ENCODE measurements at regions not wholly inside any gene's neighbourhood (a gene's known extent, or its start where the extent isn't known, plus 50 kb on each side); places are given as distances from the start of the nearest gene placed in this dataset.

DNA sequence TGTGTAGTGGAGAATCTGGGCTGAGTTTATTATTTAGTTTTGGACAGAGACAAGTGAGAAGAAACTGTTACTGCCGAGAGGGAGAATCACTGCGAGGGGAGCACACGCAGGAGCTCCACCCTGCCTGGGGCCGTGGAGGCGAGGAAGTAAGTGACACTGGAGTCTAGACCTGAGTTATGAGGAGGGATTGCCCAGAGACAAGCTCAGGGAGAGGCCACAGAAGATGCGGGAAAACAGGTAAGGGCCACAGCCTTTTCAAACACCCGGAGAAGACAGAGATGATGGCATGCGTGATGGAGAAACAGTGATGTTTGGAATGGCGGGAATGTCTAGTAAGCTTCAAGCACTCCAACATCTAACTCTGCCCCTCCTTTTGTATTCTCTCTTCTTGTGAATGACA, 84.1 kb downstream of the TNFSF11 start:
- Histone ChIP-seq H3K9ac (ENCODE audit: low read depth, low read length) (no peak overlapping the region), H3K4me3 (ENCODE audit: low read length) (no peak overlapping the region), H3K9me3 (ENCODE audit: insufficient read depth, low read depth, low read length) (no peaks in the 10 kb centered on the region), H3K27ac (ENCODE audit: low read depth, low read length) (no peak overlapping the region), H3K36me3 (ENCODE audit: insufficient read depth, low read length) (no peaks in the 10 kb centered on the region), H3K27me3 (ENCODE audit: insufficient read depth, low read length) (no peaks in the 10 kb centered on the region), H3K4me1 (ENCODE audit: insufficient read depth, low read length) (peaks cover 19% of the 10 kb centered on the region)
- 95% methylated on average over 9 of the region's 9 CpGs for WGBS

DNA sequence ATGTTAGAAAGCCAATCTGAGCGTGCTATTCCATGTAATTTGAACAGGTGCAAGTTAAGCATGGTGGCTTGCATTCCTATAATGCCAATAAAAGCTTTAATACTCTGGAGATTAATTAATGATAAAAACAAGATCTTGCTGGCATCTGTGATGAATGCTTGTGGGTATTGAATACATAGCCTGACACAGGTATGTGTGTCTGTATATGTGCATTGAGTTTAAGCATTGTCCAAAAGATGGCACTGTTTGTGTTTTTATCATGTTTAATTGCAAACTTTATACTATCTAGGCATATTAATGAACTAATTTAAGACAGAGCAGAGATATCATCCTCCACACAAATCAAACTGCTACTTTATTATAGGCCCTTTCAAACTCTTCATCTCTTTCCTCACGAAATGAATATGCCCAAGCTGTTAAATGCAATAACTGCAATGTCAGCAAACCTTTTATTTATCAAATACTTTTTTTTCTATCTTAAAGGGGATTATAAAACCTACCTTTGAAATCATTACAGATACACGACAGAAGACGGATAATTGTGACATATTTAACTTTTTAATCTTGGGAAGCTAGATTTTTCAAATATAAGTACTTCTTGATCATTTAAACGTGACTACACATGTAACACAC, 86.5 kb downstream of the TNFSF11 start:
- no peaks in the 10 kb centered on the region for H3K9me3 ChIP-seq (ENCODE audit: insufficient read depth, low read depth, low read length)
- 84% methylated on average over 2 of the region's 5 CpGs for WGBS
- no peaks in the 10 kb centered on the region for H3K36me3 ChIP-seq (ENCODE audit: insufficient read depth, low read length)
- H3K27me3 ChIP-seq (ENCODE audit: insufficient read depth, low read length) = no peaks in the 10 kb centered on the region
- peaks cover 17% of the 10 kb centered on the region for H3K4me1 ChIP-seq (ENCODE audit: insufficient read depth, low read length)
- H3K9ac ChIP-seq (ENCODE audit: low read depth, low read length) = no peak overlapping the region
- H3K27ac ChIP-seq (ENCODE audit: low read depth, low read length) = no peak overlapping the region
- H3K4me3 ChIP-seq (ENCODE audit: low read length) = no peak overlapping the region

DNA sequence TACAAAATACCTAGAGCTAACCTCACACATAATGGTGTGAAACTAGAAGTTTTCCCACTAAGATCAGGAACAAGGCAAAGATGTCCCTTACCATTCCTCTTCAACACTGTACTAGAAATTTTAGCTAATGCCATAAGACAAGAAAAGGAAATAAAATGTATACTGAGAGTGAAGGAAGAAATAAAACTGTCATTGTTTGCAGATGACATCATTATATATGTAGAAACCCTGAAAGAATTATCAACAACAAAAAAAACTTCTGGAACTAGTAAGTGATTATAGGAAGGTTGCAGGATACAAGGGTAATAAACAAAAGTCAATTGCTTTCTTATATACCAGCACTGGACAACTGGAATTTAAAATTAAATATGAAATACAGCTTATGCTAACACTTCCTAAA, 93.7 kb downstream of the TNFSF11 start:
- Histone ChIP-seq H3K27ac (ENCODE audit: low read depth, low read length) (no peak overlapping the region), H3K27me3 (ENCODE audit: insufficient read depth, low read length) (no peaks in the 10 kb centered on the region), H3K4me1 (ENCODE audit: insufficient read depth, low read length) (no peaks in the 10 kb centered on the region), H3K36me3 (ENCODE audit: insufficient read depth, low read length) (no peaks in the 10 kb centered on the region), H3K9me3 (ENCODE audit: insufficient read depth, low read depth, low read length) (no peaks in the 10 kb centered on the region; the same call in 1 of the 2 replicates), H3K9ac (ENCODE audit: low read depth, low read length) (no peak overlapping the region), H3K4me3 (ENCODE audit: low read length) (no peak overlapping the region)

DNA sequence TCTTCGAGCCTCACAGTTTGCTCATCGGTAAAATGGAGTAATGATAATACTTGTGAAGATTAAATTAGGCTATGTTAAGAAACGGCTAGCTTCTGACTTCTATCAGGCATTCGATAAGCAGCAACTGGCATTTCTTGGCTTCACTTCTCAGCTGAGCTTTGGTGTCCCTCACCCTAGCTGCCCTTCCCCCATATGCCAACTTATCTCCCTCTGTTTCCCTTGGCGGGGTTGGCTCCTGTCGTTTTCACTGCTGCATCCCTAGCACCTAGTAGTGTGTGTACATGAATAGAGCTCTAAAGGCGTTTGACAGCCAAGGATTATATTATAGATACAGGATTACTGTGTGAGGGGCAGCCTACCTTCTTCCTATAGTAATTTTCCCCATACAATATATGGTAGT, 97.5 kb downstream of the TNFSF11 start:
- Histone ChIP-seq H3K9ac (ENCODE audit: low read depth, low read length) (no peak overlapping the region), H3K36me3 (ENCODE audit: insufficient read depth, low read length) (no peaks in the 10 kb centered on the region), H3K9me3 (ENCODE audit: insufficient read depth, low read depth, low read length) (no peaks in the 10 kb centered on the region; the same call in 1 of the 2 replicates), H3K4me1 (ENCODE audit: insufficient read depth, low read length) (no peaks in the 10 kb centered on the region), H3K27me3 (ENCODE audit: insufficient read depth, low read length) (no peaks in the 10 kb centered on the region), H3K27ac (ENCODE audit: low read depth, low read length) (no peak overlapping the region), H3K4me3 (ENCODE audit: low read length) (no peak overlapping the region)
- 91% methylated on average over 5 of the region's 7 CpGs for WGBS

DNA sequence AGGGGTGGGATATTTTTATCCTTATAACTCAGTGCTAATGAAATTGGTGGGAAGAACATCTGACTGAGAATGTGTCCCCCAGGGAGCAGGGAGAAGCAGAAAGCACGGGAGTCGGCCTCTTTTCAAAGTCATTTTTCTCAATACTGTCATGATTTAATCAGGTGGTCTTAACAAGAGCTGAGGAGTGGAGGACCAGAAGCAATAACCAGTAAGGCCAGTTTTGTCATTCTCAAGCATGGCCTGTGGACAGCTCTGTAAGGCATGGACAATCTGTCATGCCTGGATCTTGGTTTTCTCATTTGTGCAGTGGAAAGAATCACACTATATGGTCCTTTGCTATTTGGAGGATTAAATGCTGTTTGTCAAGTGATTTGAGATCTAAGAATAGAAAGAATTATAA, 99.7 kb downstream of the TNFSF11 start:
- 82% methylated on average over 2 of the region's 2 CpGs for WGBS

DNA sequence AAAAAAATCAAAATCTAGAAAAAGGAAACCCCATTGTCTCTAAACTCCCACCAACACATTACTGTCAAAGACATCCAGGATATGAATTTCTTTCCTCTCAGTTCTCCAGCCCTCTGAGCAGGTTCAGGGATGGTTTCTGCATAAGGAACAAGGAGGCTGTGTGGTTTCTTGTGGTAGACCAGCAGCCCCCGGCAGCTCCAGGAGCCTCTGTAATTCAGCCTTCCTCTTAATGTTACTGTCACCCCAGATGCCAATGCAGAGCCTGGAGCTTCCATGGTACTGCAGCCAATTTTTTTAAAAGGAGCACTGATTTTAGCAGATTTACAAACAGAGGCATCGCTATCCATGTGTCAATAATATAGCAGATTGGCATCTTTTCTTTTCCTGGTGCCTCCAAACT, 100.6 kb upstream of the FAM216B start:
- no peaks in the 10 kb centered on the region for H3K36me3 ChIP-seq (ENCODE audit: insufficient read depth, low read length)
- no peak overlapping the region for H3K9ac ChIP-seq (ENCODE audit: low read depth, low read length)
- WGBS = 42% methylated on average over 2 of the region's 2 CpGs
- H3K4me3 ChIP-seq (ENCODE audit: low read length) = no peak overlapping the region
- no peak overlapping the region for H3K27ac ChIP-seq (ENCODE audit: low read depth, low read length)
- peaks cover 11% of the 10 kb centered on the region for H3K4me1 ChIP-seq (ENCODE audit: insufficient read depth, low read length)
- H3K9me3 ChIP-seq (ENCODE audit: insufficient read depth, low read depth, low read length) = no peaks in the 10 kb centered on the region
- H3K27me3 ChIP-seq (ENCODE audit: insufficient read depth, low read length) = no peaks in the 10 kb centered on the region

More for the DNA sequence above, 99.7 kb downstream of the TNFSF11 start:
- Histone ChIP-seq H3K27me3 (ENCODE audit: insufficient read depth, low read length) (no peaks in the 10 kb centered on the region), H3K9ac (ENCODE audit: low read depth, low read length) (no peak overlapping the region), H3K27ac (ENCODE audit: low read depth, low read length) (no peak overlapping the region), H3K36me3 (ENCODE audit: insufficient read depth, low read length) (no peaks in the 10 kb centered on the region), H3K4me1 (ENCODE audit: insufficient read depth, low read length) (peaks cover 11% of the 10 kb centered on the region), H3K4me3 (ENCODE audit: low read length) (no peak overlapping the region), H3K9me3 (ENCODE audit: insufficient read depth, low read depth, low read length) (no peaks in the 10 kb centered on the region)

DNA sequence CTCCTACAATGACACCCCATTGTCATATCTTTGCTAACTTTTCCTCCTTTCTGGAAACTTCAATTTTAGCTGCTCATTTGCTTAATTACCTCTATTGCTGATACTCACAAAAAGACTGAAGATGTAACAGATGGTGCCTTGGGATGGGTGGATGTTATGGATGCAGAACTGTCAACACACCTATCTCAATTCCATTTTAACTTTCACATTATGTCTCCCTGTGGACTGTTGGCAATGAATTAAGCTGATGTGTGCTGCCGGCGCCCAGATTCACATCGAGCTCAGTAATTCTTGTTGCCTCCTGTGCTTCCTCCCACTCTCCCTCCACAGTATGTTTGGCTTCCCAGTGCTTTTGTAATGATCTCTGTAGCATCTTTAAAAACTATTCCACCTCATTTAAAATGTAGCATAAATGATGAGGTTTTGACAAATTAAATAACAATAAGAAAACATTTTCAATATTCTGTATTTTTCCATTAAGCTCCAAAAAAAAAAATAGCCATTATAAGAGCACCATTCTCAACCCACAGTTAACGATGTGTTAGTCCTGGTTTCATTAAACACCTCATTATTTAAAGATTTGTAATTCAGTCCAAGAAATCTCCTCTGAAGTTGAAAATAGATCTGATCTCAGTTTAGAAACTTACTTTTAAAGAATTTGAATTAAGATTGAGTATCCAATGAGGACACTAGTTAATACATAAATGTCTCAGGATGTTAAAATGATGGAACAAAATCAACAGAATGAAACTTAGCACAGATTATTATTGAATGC, 99.9 kb upstream of the FAM216B start:
- no peak overlapping the region for H3K9ac ChIP-seq (ENCODE audit: low read depth, low read length)
- no peaks in the 10 kb centered on the region for H3K9me3 ChIP-seq (ENCODE audit: insufficient read depth, low read depth, low read length)
- no peak overlapping the region for H3K4me3 ChIP-seq (ENCODE audit: low read length)
- no peak overlapping the region for H3K27ac ChIP-seq (ENCODE audit: low read depth, low read length)
- peaks cover 11% of the 10 kb centered on the region for H3K4me1 ChIP-seq (ENCODE audit: insufficient read depth, low read length)
- WGBS = 88% methylated on average over 4 of the region's 4 CpGs
- H3K27me3 ChIP-seq (ENCODE audit: insufficient read depth, low read length) = no peaks in the 10 kb centered on the region
- no peaks in the 10 kb centered on the region for H3K36me3 ChIP-seq (ENCODE audit: insufficient read depth, low read length)

DNA sequence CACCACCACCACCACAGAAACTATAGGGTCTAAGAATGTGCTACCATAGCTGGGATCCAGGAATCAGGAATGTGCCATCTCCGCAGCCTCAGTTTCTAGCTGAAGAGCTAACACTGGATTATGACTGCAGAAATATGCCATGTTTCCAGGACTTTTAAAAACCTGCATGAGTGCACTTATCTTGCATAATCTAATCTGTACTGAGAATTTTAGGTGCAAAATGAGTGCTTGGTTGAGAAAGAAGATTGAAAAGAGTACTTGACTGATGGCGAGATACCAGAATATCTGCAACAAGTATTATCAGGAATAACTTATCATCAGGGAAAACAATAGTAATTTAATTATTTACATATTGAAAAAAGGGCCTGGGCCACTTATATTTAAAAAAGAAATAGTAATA, 97.2 kb upstream of the FAM216B start:
- H3K4me3 ChIP-seq (ENCODE audit: low read length) = no peak overlapping the region
- H3K9me3 ChIP-seq (ENCODE audit: insufficient read depth, low read depth, low read length) = no peaks in the 10 kb centered on the region
- H3K36me3 ChIP-seq (ENCODE audit: insufficient read depth, low read length) = no peaks in the 10 kb centered on the region
- 0% methylated on average over 1 of the region's 2 CpGs for WGBS
- H3K27me3 ChIP-seq (ENCODE audit: insufficient read depth, low read length) = no peaks in the 10 kb centered on the region
- H3K9ac ChIP-seq (ENCODE audit: low read depth, low read length) = no peak overlapping the region
- no peaks in the 10 kb centered on the region for H3K4me1 ChIP-seq (ENCODE audit: insufficient read depth, low read length)
- no peak overlapping the region for H3K27ac ChIP-seq (ENCODE audit: low read depth, low read length)

DNA sequence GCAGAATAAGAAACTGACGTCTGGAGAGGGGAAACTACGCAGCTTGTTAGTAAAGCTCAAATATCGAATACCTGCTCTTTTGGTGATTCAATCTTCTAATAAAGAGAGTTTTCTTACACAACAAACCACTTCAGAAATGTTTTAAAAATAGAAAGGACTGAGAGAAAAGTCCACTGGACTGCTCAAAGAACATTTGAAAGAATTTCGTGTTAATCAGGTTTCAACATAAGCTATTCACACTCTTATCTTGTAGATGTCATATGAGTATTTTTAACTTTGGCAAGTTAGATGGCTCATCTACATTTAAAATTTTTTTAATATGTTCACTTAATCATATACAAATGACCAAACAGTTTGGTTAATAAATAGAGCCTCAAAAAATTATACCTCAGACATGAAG, 95.6 kb upstream of the FAM216B start:
- Histone ChIP-seq H3K4me3 (ENCODE audit: low read length) (no peak overlapping the region), H3K4me1 (ENCODE audit: insufficient read depth, low read length) (no peaks in the 10 kb centered on the region), H3K27ac (ENCODE audit: low read depth, low read length) (no peak overlapping the region), H3K9me3 (ENCODE audit: insufficient read depth, low read depth, low read length) (no peaks in the 10 kb centered on the region), H3K27me3 (ENCODE audit: insufficient read depth, low read length) (no peaks in the 10 kb centered on the region), H3K36me3 (ENCODE audit: insufficient read depth, low read length) (no peaks in the 10 kb centered on the region), H3K9ac (ENCODE audit: low read depth, low read length) (no peak overlapping the region)
- WGBS = 100% methylated on average over 1 of the region's 4 CpGs

DNA sequence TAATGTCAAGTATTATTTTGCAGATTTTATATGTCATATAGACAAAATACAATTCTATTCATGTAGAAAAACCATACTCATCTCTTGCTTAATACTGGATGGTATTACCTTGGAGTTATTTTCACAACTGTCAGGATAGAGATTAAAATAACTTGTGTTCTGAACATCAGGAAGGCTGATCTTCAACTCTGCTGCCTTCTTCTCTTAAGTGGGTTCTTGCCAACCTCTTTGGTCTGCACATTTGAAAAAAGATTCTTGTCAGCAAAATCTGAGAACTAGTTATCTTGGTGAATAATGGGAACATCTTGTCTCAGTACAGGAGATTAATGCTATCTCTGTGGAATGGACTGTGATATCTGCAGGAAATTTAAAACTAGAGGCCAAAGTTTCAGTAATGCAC, 95.2 kb upstream of the FAM216B start:
- Histone ChIP-seq H3K9me3 (ENCODE audit: insufficient read depth, low read depth, low read length) (no peaks in the 10 kb centered on the region), H3K36me3 (ENCODE audit: insufficient read depth, low read length) (no peaks in the 10 kb centered on the region), H3K27ac (ENCODE audit: low read depth, low read length) (no peak overlapping the region), H3K4me3 (ENCODE audit: low read length) (no peak overlapping the region), H3K27me3 (ENCODE audit: insufficient read depth, low read length) (no peaks in the 10 kb centered on the region), H3K4me1 (ENCODE audit: insufficient read depth, low read length) (no peaks in the 10 kb centered on the region), H3K9ac (ENCODE audit: low read depth, low read length) (no peak overlapping the region)

DNA sequence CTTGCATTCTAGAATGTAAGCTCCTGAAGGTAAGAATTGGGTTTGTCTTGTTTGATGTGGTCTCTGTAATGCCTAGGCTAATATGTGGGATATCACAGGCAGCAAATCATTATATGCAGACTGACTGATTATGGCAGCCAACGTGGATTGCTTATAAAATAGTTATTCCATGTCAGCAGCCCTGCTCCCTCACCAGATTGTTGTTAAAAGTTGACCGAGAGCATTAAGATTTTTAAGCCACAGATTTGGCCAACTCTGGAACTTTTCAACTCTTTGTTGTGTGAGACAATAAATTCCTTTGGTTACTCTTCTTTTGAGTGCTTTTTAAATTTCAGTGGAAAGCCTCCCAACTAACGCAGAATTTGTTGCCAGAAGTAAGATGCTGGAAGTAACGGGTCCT, 92.6 kb upstream of the FAM216B start:
- Histone ChIP-seq H3K9ac (ENCODE audit: low read depth, low read length) (no peak overlapping the region), H3K27ac (ENCODE audit: low read depth, low read length) (no peak overlapping the region), H3K9me3 (ENCODE audit: insufficient read depth, low read depth, low read length) (no peaks in the 10 kb centered on the region), H3K27me3 (ENCODE audit: insufficient read depth, low read length) (no peaks in the 10 kb centered on the region), H3K4me3 (ENCODE audit: low read length) (no peak overlapping the region), H3K4me1 (ENCODE audit: insufficient read depth, low read length) (no peaks in the 10 kb centered on the region), H3K36me3 (ENCODE audit: insufficient read depth, low read length) (no peaks in the 10 kb centered on the region)
- 94% methylated on average over 4 of the region's 4 CpGs for WGBS
